ENCODE measurements at regions not wholly inside any gene's neighbourhood (a gene's known extent, or its start where the extent isn't known, plus 50 kb on each side); places are given as distances from the start of the nearest gene placed in this dataset.

DNA sequence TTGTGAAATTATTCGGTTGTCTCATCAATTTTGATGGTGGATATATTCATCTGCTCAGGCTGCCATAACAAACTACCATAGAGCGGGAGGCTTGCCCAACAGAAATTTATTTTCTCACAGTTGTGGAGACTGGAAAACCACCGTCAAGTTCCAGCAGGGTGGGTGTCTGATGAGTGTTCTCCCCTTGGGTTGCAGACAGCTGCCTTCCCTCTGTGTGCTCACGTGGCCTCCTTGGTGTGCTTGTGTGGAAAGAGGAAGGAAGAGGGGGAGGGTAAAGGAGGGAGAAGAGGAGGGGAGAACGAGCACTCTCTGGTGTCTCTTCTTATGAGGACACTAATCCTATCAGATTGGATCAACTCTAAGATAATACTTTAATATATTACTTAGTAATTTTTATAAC, 123.8 kb upstream of the TEX13D start:
- intact Hi-C loops (cut with DNase I): no loop called here
- WGBS, 2 donors: 55 to 59% methylated on average over 5 of the region's 5 CpGs
- ATAC-seq: peak in 3 of 8 donors; percentile 31 to 52 (median 42)

DNA sequence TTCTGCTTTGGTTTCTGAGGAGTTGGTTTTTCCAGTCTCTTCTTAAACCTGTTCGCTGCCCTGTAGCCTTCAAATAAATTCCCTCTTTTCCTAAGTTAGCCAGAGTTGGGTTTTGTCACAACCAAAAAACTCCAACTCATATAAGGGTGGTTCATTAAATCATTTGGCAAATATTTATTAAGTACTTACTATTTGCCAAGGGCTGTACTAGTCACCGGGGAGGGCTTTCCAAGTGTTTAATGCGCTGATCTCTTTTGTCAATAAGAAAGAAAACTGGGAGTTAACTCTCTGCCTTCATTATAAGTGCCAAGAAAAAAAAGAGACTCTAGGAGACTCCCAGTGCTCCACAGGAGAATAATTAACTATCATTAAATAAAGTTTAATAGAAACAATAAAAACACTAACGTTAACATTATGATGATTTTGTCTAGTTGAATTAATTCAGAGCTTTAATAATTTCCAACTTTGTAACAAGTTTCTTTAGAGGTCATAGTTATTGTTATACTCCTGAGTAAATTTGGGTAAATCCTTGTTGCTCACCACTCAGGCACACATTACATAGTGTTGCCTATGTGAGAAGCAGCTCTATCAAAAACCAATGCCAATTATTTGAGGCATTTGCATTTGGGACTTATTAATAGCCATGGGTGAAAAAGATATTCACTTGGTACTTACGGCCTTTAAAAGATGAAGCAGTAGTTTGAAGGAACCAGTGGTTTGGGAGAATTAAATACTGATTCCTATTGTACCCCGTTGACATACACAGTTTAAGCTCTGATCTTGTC, 122.5 kb upstream of the TEX13D start:
- Histone ChIP-seq H3K9me3 (no peaks in the 10 kb centered on the region), H3K27ac (no peak overlapping the region), H3K4me1 (peaks cover 0 to 4% (median 0%) of the 10 kb centered on the region in 9 donors), H3K36me3 (no peaks in the 10 kb centered on the region), H3K27me3 (no peaks in the 10 kb centered on the region), H3K4me3 (no peak overlapping the region)
- intact Hi-C loops (cut with DNase I): loop anchor here in 1 of 10 donors (10.0 kb wide), 1 partner anchor 175 kb away; no protein-coding TSS in a partner anchor
- no peak for ATAC-seq
- no peak for DNase-seq
- WGBS, 2 donors: 77 to 86% methylated on average over 6 of the region's 6 CpGs
- TF ChIP-seq, protein P1, sequence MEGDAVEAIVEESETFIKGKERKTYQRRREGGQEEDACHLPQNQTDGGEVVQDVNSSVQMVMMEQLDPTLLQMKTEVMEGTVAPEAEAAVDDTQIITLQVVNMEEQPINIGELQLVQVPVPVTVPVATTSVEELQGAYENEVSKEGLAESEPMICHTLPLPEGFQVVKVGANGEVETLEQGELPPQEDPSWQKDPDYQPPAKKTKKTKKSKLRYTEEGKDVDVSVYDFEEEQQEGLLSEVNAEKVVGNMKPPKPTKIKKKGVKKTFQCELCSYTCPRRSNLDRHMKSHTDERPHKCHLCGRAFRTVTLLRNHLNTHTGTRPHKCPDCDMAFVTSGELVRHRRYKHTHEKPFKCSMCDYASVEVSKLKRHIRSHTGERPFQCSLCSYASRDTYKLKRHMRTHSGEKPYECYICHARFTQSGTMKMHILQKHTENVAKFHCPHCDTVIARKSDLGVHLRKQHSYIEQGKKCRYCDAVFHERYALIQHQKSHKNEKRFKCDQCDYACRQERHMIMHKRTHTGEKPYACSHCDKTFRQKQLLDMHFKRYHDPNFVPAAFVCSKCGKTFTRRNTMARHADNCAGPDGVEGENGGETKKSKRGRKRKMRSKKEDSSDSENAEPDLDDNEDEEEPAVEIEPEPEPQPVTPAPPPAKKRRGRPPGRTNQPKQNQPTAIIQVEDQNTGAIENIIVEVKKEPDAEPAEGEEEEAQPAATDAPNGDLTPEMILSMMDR (IDR thresholded peaks at IDR 0.05): no peak

More for the DNA sequence above, 123.8 kb upstream of the TEX13D start:
- Histone ChIP-seq H3K36me3 (no peaks in the 10 kb centered on the region), H3K4me1 (peaks cover 0 to 4% (median 0%) of the 10 kb centered on the region in 9 donors), H3K27ac (no peak overlapping the region), H3K9me3 (peaks cover 0 to 5% (median 0%) of the 10 kb centered on the region in 11 donors), H3K4me3 (no peak overlapping the region), H3K27me3 (no peaks in the 10 kb centered on the region)
- TF ChIP-seq, protein P1 (IDR thresholded peaks at IDR 0.05): no peak
- DNase-seq: no peak

DNA sequence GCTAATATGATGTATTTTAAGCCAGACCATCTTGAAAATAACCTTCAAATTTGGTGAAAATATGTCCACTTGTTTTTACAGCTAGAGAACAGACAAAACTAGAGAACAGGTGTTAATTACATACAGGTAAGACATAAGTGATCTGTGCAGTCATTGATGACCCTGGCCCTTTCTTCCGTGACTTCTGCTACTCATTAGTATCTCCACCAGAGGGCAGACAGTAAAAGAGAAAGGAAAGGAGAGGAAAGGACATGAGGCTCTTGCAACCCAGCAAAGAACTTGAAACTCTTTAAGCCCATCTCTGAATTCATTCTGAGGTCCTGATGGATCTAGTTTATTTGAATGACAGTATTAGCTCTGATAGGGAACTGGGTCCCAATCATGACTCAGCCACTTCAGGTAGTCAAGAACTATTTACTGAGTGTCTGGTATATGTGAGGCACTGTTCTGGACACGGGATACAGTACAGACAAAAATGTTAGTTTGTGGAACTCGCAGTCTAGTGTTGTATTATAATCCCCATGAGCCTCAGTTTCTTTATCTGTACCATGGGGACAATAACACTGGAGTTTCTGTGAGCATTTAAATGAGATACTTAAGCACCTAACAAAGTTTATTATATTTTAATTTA, 121.0 kb upstream of the TEX13D start:
- H3K27me3 ChIP-seq: no peaks in the 10 kb centered on the region
- TF ChIP-seq, protein P1 (IDR thresholded peaks at IDR 0.05): peak in 8 of 9 donors; percentile 19 to 65 (median 54)
- 65 to 70% methylated on average over 3 of the region's 3 CpGs for WGBS, 2 donors
- no peak overlapping the region for H3K4me3 ChIP-seq
- no peaks in the 10 kb centered on the region for H3K36me3 ChIP-seq
- ATAC-seq (peak in 2 of 8 donors; percentile 47), DNase-seq (no peak)
- no peak overlapping the region for H3K27ac ChIP-seq
- no peaks in the 10 kb centered on the region for H3K9me3 ChIP-seq
- peaks cover 0 to 4% (median 0%) of the 10 kb centered on the region in 9 donors for H3K4me1 ChIP-seq
- intact Hi-C loops (cut with DNase I): loop anchor here in 1 of 10 donors (10.0 kb wide), 1 partner anchor 173 kb away; no protein-coding TSS in a partner anchor

DNA sequence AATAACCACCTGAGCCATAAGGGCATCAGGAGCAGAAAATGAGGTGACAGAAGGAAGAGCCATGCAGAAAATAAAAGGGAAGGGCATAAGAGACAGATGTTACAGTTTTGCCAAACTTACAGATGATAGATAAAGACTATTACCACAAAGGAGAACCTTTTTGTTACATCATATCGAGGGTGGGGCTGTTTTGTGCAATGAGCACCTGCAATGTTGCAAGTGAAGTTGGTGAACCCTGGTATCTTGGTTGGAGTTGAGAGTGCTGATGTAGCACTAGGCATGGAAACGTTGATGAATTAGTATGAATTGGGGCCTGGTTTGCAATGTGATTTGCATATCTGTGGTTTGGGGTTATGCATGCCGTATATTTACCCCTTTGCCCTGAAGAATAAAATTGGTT, 119.8 kb upstream of the TEX13D start:
- TF ChIP-seq, protein P1 (IDR thresholded peaks at IDR 0.05): no peak
- intact Hi-C loops (cut with DNase I): loop anchor here in 1 of 10 donors (10.0 kb wide), 1 partner anchor 172 kb away; no protein-coding TSS in a partner anchor
- DNase-seq (no peak), ATAC-seq (no peak)
- Histone ChIP-seq H3K27ac (no peak overlapping the region), H3K4me3 (no peak overlapping the region), H3K36me3 (no peaks in the 10 kb centered on the region), H3K9me3 (no peaks in the 10 kb centered on the region), H3K27me3 (no peaks in the 10 kb centered on the region), H3K4me1 (peaks cover 0 to 16% (median 0%) of the 10 kb centered on the region in 9 donors)
- WGBS, 2 donors: 81% methylated on average over 3 of the region's 3 CpGs
